Stomach (tissue), 8 donors: ENCODE measurements at regions not wholly inside any gene's neighbourhood (a gene's known extent, or its start where the extent isn't known, plus 50 kb on each side); places are given as distances from the start of the nearest gene placed in this dataset.

Source experiments
- DNase-seq, 2 donors: peaks; one replicate each; pipeline versions ENCODE4 v3.0.0 to v3.0.0-alpha.2; 2013 to 2019
- H3K27ac ChIP-seq, 5 donors: fragments of 200-600 bp in 4 of 5; sonication (generic) in 4 of 5; one replicate each; pipeline ENCODE4 v1.5.1; 2013 to 2019; ENCODE audit warnings: mild to moderate bottlenecking in 1 of 5, moderate library complexity in 1 of 5
- H3K27me3 ChIP-seq, 3 donors: fragments of 200-600 bp; sonication (generic); one replicate each; pipeline ENCODE4 v1.5.1; 2017 to 2019; ENCODE audit warnings: mixed run types in 1 of 3
- H3K36me3 ChIP-seq, 4 donors: fragments of 200-600 bp; sonication (generic); 1 replicate in 3 of 4; 2 replicates in 1 of 4; pipeline ENCODE4 v1.5.1; 2016 to 2019
- H3K4me1 ChIP-seq, 4 donors: fragments of 200-600 bp; sonication (generic); one replicate each; pipeline ENCODE4 v1.5.1; 2016 to 2019
- H3K4me3 ChIP-seq, 4 donors: fragments of 200-600 bp; sonication (generic) in 3 of 4; one replicate each; pipeline ENCODE4 v1.5.1; 2016 to 2019; ENCODE audit warnings: mild to moderate bottlenecking in 1 of 4
- H3K9me3 ChIP-seq, 4 donors: fragments of 200-600 bp; sonication (generic); one replicate each; pipeline ENCODE4 v1.5.1; 2016 to 2019
- EP300 ChIP-seq: sonication (generic); formaldehyde crosslinking; IDR thresholded peaks from one replicate; pipeline ENCODE4 v1.6.1; 2017; ENCODE audit warnings: antibody characterized with exemption
- POLR2A ChIP-seq, 4 donors: fragments of 450-650 bp; IDR thresholded peaks; one replicate each; pipeline ENCODE4 v1.6.1; 2016; ENCODE audit warnings: antibody characterized with exemption in 4 of 4, control low read depth in 2 of 4, mild to moderate bottlenecking in 1 of 4, moderate library complexity in 1 of 4
- POLR2AphosphoS5 ChIP-seq, 3 donors: sonication (generic); formaldehyde crosslinking; IDR thresholded peaks; one replicate each; pipeline ENCODE4 v1.6.1; 2016; ENCODE audit warnings: antibody characterized with exemption in 3 of 3
- WGBS, 5 donors: extraction: QIAGEN DNeasy Blood & Tissue Kit in 3 of 5; methylation state at CpG; one replicate each; pipeline versions ENCODE4 v1.1.5 to v1.1.7; 2013 to 2018; 5-methylcytosine and 5-hydroxymethylcytosine counted together
- intact Hi-C: fragments of 100-400 bp; cut with DNase I; formaldehyde crosslinking; loops from one replicate; pipeline ENCODE4 v1.15.1; 2023; ENCODE audit warnings: low total_unique reads
- TF ChIP-seq, protein P1 (sequence below), 7 experiments: fragments of 450-650 bp in 4 of 7; fragments of 200-600 bp in 3 of 7; sonication (generic) in 3 of 7; IDR thresholded peaks; one replicate each; pipeline ENCODE4 v1.5.1; 2016 to 2019; ENCODE audit warnings: antibody characterized with exemption in 7 of 7, control low read depth in 2 of 7, mild to moderate bottlenecking in 1 of 7
- donor health status: healthy with polysubstance abuse.
- donor health status: Bipolar disorder and iron deficiency.
- donor health status: healthy.

- H3K27ac ChIP-seq = no peak overlapping the region
- H3K9me3 ChIP-seq = no peaks in the 10 kb centered on the region
- no peaks in the 10 kb centered on the region for H3K36me3 ChIP-seq
- TF ChIP-seq POLR2A (IDR thresholded peaks at IDR 0.05) = no peak
- TF ChIP-seq, protein P1, sequence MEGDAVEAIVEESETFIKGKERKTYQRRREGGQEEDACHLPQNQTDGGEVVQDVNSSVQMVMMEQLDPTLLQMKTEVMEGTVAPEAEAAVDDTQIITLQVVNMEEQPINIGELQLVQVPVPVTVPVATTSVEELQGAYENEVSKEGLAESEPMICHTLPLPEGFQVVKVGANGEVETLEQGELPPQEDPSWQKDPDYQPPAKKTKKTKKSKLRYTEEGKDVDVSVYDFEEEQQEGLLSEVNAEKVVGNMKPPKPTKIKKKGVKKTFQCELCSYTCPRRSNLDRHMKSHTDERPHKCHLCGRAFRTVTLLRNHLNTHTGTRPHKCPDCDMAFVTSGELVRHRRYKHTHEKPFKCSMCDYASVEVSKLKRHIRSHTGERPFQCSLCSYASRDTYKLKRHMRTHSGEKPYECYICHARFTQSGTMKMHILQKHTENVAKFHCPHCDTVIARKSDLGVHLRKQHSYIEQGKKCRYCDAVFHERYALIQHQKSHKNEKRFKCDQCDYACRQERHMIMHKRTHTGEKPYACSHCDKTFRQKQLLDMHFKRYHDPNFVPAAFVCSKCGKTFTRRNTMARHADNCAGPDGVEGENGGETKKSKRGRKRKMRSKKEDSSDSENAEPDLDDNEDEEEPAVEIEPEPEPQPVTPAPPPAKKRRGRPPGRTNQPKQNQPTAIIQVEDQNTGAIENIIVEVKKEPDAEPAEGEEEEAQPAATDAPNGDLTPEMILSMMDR (IDR thresholded peaks at IDR 0.05) = no peak
- no peak for TF ChIP-seq POLR2AphosphoS5 (IDR thresholded peaks at IDR 0.05)
- TF ChIP-seq EP300 = no peak
- H3K4me1 ChIP-seq = peaks cover 0 to 7% (median 0%) of the 10 kb centered on the region in 4 donors
- 68 to 92% (median 83%) methylated on average over 3 of the region's 3 CpGs for WGBS, 5 donors
- H3K4me3 ChIP-seq = no peak overlapping the region
- peaks cover 0 to 3% (median 0%) of the 10 kb centered on the region in 3 donors for H3K27me3 ChIP-seq
- no peak for DNase-seq
- intact Hi-C loops = loop anchor here (5.0 kb wide), 1 partner anchor 1325 kb away; no protein-coding TSS in a partner anchor
Observed at GRCh38 chr17:14921936-14922335, 343.2 kb downstream of the PMP22 start.

- intact Hi-C loops = loop anchor here (5.0 kb wide), 1 partner anchor 1322 kb away; no protein-coding TSS in a partner anchor
- WGBS, 5 donors = 31 to 43% (median 35%) methylated on average over 5 of the region's 5 CpGs
Observed at GRCh38 chr17:14919631-14920213, 345.4 kb downstream of the PMP22 start.

GRCh38 chr17:14919094-14919493, 346.0 kb downstream of the PMP22 start:
- whole genome bisulfite sequencing, 5 donors = 41 to 54% (median 50%) methylated on average over 5 of the region's 5 CpGs
- no peak for DNase-seq
- TF ChIP-seq, protein P1 (IDR thresholded peaks at IDR 0.05) = no peak
- no peak for TF ChIP-seq POLR2AphosphoS5 (IDR thresholded peaks at IDR 0.05)
- no peak for TF ChIP-seq POLR2A (IDR thresholded peaks at IDR 0.05)
- TF ChIP-seq EP300 = no peak
- intact Hi-C loops = no loop called here
- Histone ChIP-seq H3K4me3 (no peak overlapping the region), H3K27ac (no peak overlapping the region), H3K36me3 (no peaks in the 10 kb centered on the region), H3K27me3 (no peaks in the 10 kb centered on the region), H3K4me1 (no peaks in the 10 kb centered on the region), H3K9me3 (no peaks in the 10 kb centered on the region)

More at GRCh38 chr17:14919631-14920213, 345.4 kb downstream of the PMP22 start:
- DNase-seq = peak in 1 of 2 donors; percentile 31
- H3K36me3 ChIP-seq = no peaks in the 10 kb centered on the region
- no peaks in the 10 kb centered on the region for H3K4me1 ChIP-seq
- H3K4me3 ChIP-seq = no peak overlapping the region
- H3K9me3 ChIP-seq = no peaks in the 10 kb centered on the region
- H3K27me3 ChIP-seq = no peaks in the 10 kb centered on the region
- TF ChIP-seq, protein P1 (IDR thresholded peaks at IDR 0.05) = no peak
- no peak for TF ChIP-seq POLR2AphosphoS5 (IDR thresholded peaks at IDR 0.05)
- no peak for TF ChIP-seq EP300
- no peak for TF ChIP-seq POLR2A (IDR thresholded peaks at IDR 0.05)
- H3K27ac ChIP-seq = no peak overlapping the region

DNA sequence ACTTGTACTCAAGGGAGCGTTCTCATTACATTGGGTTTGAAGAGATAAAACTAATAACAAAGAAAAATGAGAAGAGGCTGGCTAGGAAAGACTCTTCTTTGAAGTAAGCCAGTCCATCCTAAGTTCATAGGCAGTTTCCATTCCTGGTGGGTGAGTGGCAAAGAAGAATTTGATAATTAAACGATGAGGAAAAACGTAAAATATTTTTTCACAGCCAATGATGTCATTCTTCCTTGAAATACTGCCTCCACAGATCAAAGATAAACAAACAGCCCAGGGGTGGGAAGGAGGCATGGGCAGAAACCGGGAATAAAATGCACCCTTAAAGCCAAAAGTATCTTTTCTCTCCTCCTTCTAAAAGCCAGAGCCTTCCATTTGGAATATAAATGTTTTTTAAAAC, 346.6 kb downstream of the PMP22 start:
- Histone ChIP-seq H3K36me3 (no peaks in the 10 kb centered on the region), H3K4me1 (no peaks in the 10 kb centered on the region), H3K4me3 (no peak overlapping the region), H3K27me3 (no peaks in the 10 kb centered on the region), H3K27ac (no peak overlapping the region), H3K9me3 (no peaks in the 10 kb centered on the region)
- no peak for DNase-seq
- TF ChIP-seq, protein P1 (IDR thresholded peaks at IDR 0.05) = no peak
- TF ChIP-seq EP300 (no peak), POLR2AphosphoS5 (IDR thresholded peaks at IDR 0.05) (no peak), POLR2A (IDR thresholded peaks at IDR 0.05) (no peak)
- WGBS, 5 donors = 22 to 29% (median 27%) methylated on average over 4 of the region's 4 CpGs
- intact Hi-C loops = no loop called here
